OCI-M2 (cell line): ENCODE measurements at regions not wholly inside any gene's neighbourhood (a gene's known extent, or its start where the extent isn't known, plus 50 kb on each side); places are given as distances from the start of the nearest gene placed in this dataset.
"Not testable (repeated sequence)": the region's sequence is repeated elsewhere in the genome, so short reads cannot be mapped to it uniquely, and the experiment has no call there.

ENCODE experiments used
- DNase-seq: peaks from one replicate; lab custom pipeline; 2025; ENCODE audit not compliant: unreplicated experiment; lab: John Stamatoyannopoulos, UW

- no peak for DNase-seq
Measured at GRCh38 chr4:188372058-188372457, 232.8 kb downstream of the TRIML1 start.

- DNase-seq, result no peak
Measured at GRCh38 chr4:188372829-188373228, 233.6 kb downstream of the TRIML1 start.

GRCh38 chr4:188374871-188375270, 235.6 kb downstream of the TRIML1 start:
- DNase-seq, result no peak

GRCh38 chr4:188377816-188378215, 238.6 kb downstream of the TRIML1 start:
- DNase-seq, result no peak

GRCh38 chr4:188383180-188383579, 243.9 kb downstream of the TRIML1 start:
- no peak for DNase-seq

- no peak for DNase-seq
Measured at GRCh38 chr4:188387179-188387791, 248.0 kb downstream of the TRIML1 start.

- not testable (repeated sequence) for DNase-seq
Measured at GRCh38 chr4:188391349-188391748, 252.1 kb downstream of the TRIML1 start.

GRCh38 chr4:188396037-188396436, 256.8 kb downstream of the TRIML1 start:
- DNase-seq, result no peak

GRCh38 chr4:188399834-188400233, 260.6 kb downstream of the TRIML1 start:
- no peak for DNase-seq

- no peak for DNase-seq
Measured at GRCh38 chr4:188400451-188400850, 261.2 kb downstream of the TRIML1 start.

- no peak for DNase-seq
Measured at GRCh38 chr4:188403272-188403671, 264.0 kb downstream of the TRIML1 start.

- DNase-seq, result not testable (repeated sequence)
Measured at GRCh38 chr4:188405071-188405835, 266.0 kb downstream of the TRIML1 start.

- no peak for DNase-seq
Measured at GRCh38 chr4:188408244-188409030, 269.2 kb downstream of the TRIML1 start.

- DNase-seq, result no peak
Measured at GRCh38 chr4:188409851-188410250, 270.6 kb downstream of the TRIML1 start.

GRCh38 chr4:188411805-188412204, 272.6 kb downstream of the TRIML1 start:
- DNase-seq, result no peak

- DNase-seq, result no peak
Measured at GRCh38 chr4:188412499-188412898, 273.3 kb downstream of the TRIML1 start.

GRCh38 chr4:188414441-188414840, 275.2 kb downstream of the TRIML1 start:
- DNase-seq, result no peak

GRCh38 chr4:188417181-188417580, 277.9 kb downstream of the TRIML1 start:
- no peak for DNase-seq

GRCh38 chr4:188423039-188423438, 283.8 kb downstream of the TRIML1 start:
- DNase-seq, result no peak

- no peak for DNase-seq
Measured at GRCh38 chr4:188428935-188429334, 289.7 kb downstream of the TRIML1 start.

GRCh38 chr4:188429965-188430364, 290.7 kb downstream of the TRIML1 start:
- no peak for DNase-seq

GRCh38 chr4:188430384-188430783, 291.1 kb downstream of the TRIML1 start:
- no peak for DNase-seq
